Endothelial cell of hepatic sinusoid (primary cell): ENCODE measurements at regions not wholly inside any gene's neighbourhood (a gene's known extent, or its start where the extent isn't known, plus 50 kb on each side); places are given as distances from the start of the nearest gene placed in this dataset.

Experiments used
- in situ Hi-C: cut with HindIII; loops from 2 replicates; pipeline ENCODE4 v1.10.0; 2017; ENCODE audit warnings: low sequenced_read_pairs

DNA sequence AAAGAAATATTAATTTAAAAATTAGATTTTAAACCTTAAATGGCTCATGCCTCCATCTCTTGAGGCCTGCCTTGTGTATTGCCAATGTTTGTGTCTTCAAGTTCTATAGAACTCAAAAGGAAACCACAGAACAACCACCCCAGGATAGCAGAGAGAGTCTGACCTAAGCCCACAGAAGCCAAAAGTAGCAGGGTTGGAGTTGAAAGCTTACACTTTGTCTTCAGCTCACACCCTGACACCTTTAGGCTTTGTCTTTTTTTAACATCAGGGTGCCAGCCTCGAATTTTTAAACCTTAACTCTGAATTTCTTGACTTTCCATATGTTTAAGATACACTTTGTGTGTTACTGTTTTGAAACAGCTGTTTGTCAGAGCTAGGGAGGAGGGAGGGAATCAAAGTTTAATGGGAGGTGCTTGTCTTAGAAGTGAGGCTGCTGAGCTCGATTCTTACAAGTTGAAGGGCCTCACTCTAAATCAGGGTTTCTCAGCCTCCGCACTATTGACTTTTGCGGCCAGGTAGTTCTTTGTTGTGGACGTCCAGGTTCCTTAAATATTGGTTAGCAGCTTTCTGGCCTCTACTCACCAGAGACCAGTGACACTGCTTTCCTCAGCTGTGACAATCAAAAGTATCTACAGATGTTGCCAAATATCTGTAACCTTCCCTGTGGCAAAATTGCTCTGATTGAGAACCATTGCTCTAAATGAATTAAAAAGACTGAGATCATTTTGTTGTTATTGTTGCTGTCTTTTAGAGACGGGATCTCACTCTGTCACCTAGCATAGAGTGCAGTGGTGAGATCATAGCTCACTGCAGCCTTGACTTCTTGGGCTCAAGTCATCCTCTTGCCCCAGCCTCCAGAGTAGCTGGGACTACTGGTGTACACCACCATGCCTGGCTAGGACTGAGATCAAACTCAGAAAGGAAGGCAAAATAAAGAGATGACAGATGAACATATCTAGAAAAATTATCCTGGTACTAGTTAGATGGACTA is 139.2 kb upstream of the EOMES start:
- in situ Hi-C loops, result no loop called here

DNA sequence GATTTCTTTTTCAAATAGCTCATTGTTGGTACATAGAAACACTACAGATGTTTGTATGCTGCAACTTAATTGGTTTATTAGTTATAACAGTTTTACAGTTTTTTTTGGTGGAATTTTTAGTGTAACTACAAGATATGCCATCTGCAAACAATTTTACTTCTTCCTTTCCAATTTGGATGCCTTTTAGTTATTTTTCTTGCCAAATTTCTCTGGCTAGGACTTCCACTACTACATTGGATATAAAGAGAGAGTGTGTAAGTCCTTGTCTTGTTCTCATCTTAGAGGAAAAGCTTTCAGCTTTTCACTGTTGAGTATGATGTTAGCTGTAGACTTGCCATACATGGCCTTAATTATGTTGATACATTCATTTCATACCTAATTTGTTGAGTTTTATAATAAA is 143.6 kb upstream of the EOMES start:
- in situ Hi-C loops, result no loop called here

GRCh38 chr3:27869152-27869551 is 147.0 kb upstream of the EOMES start:
- in situ Hi-C loops, result no loop called here

DNA sequence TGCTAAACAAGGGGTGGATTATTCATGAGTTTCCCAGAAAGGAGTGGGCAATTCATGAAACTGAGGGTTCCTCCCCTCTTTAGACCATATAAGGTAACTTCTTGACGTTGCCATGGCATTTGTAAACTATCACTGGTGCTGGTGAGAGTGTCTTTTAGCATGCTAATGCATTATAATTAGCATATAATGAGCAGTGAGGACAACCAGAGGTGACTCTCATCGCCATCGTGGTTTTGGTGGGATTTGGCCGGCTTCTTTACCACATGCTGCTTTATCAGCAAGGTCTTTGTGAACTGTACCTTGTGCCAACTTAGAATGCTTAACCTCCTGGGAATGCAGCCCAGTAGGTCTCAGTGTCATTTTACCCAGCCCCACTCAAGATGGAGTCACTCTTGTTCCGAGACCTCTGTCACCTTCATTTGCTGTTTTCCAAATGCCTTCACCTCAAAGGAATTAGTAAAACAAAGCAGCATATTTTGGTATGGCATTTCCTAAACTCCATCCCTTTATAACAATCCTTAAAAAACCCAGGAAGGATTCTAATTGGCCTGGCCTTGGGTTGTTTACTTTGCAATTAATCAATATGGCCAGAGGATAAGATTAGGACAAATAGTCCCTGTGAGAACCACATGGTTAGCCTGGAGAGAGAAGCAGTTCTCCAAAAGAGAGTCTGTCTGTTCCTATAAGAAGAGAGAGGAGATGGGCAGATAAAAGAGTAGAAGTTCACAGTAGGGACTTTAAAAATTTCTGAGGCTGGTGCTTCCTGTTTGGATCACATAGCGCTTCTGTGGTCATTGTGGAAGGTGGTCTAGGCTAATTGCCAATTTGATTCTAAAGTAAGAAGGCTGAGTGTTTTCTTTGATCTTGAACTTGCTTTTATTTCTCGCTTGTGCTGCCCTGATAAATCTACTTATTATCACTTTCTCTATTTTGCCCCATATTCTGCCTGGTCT is 155.2 kb upstream of the EOMES start:
- in situ Hi-C loops, result no loop called here

GRCh38 chr3:27878014-27878383 is 155.9 kb upstream of the EOMES start:
- in situ Hi-C loops, result no loop called here

DNA sequence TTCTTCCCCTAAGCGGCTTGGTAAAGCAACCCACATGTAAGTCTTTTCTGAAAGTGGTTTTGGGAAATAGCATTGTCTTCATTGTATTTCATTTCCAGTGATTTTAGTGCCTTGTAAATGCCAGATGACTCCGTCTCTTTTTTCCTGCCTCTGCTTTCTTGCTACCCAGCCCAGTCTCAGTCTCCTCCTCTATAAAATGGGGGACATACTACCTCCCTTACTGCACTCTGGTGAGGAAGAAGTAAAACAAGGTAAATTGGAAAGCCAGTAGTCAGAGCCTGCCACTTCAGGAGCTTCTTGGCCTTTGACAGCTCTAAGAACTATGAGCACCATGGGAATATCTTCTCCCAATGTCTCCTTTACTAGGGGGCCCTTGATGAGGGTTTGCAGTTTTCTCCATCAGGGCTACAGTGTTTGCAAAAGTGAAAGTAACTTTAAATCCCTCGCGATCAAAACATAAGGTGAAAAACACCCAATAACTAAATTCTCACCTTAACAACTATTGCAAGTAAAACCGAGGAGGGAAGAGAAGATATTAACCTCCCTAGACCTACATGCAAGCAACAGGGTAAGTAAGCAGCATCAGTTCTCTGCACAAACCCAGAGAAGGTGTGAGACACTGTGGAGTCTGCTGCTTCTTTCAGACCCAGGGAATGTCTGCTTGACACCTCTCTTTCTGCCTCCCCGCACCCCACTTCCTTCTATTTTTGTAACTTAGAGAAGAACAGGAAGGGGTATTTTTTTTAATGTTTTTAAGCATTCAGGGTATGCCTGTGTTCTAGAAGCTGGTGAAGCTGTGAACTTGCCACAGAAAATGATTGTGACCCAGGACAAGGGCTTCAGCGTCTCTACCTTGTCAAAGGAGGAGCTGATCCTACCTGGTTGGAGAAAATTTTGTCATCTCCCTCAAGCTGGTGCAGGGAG is 159.1 kb upstream of the EOMES start:
- in situ Hi-C loops, result no loop called here

- in situ Hi-C loops, result no loop called here
Measured at GRCh38 chr3:27883266-27883665, 161.1 kb upstream of the EOMES start.

DNA sequence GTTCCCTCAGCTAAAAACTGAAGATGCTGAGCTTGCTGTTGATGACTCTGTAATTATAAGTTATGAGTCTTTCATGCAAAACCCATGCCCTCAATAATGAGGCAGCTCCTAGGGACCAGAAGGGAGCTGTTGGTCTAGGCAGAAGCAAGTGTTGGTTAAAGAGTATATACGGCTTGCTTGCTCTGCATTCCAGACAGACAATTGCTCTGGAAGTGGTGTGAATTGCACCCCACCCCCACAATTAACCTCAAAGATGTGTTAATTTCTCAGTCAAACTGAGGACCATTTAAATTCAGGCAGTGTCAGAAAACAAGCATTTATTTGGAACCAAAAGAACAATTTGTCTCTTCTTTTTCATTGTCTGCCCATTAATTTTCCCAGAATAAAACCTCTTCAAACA is 163.5 kb upstream of the EOMES start:
- in situ Hi-C loops, result no loop called here

DNA sequence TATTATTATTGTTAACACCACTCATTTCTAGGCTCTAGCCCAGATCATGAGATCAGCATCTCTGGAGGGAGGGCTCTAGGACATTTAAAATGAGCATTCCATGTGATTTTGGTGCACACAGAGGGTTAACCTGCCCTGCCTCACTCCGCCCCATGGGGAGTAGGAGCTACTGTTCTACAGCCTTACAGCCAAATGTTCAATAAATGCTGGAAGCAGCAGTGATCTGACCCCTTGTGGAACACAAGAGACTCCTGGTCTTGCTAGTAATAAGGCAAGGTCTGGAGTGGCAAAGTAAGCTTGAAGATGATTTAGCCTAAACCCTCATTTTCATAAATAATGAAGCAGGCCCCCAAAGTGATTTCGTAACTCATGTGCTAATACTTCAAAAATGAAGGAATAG is 166.4 kb upstream of the EOMES start:
- in situ Hi-C loops, result no loop called here

- in situ Hi-C loops, result no loop called here
Measured at GRCh38 chr3:27889745-27890144, 167.6 kb upstream of the EOMES start.

DNA sequence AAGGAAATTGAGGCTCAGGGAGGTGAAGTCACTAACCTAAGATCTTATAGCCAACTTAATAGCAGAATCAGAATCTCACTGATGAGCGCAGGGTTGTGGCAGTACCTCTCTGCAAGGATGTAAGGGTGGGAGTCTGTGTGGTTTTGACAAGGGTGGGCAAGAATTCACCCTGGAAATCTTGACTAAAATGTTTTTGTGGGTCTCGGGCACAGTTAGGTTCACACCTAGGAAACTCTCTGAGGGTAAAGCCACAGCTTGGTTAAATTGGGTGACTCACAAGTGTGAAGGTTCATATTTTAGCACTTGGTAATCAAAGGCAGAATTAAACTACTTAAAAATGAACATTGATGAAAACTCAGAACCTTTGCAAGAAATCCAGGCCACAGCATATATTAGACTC is 178.2 kb upstream of the EOMES start:
- in situ Hi-C loops, result no loop called here

GRCh38 chr3:27903446-27903845 is 181.3 kb upstream of the EOMES start:
- in situ Hi-C loops, result no loop called here

DNA sequence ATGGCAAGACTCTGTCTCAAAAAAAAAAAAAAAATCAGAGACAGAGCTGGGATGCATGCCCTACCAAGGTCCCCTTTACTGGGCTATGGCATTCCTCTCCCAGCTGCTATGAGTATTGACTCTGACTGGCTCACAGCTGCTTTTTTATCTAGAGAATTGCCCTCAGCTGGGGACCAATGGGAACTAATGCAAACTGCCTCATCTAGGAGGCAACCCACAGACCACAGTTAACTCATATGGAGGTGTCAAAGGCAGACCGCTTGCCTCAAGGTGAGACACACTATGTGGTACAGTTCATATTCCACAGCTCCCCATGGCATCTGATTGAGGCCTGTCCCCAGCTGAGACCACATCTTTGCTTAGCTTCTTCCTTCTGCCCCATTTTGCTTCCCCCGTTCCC is 183.5 kb upstream of the EOMES start:
- in situ Hi-C loops, result no loop called here

DNA sequence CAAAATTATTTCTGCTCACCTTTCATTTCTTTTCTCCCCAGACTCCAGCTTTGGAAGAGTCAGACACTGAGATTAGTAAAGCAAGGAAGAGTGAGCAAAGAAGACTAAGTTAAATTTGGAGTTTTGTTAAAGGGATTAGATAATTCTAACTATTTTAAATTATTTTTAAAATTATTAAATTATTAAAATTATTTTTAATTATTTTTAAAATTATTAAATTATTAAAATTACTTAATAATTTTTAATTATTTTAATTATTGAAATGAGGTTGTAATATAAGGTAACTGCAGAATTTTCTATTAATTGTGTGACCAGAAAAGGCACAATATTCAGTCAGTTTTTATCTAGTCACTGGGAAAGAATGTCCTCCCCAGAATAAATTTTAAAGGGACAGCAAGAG is 185.0 kb upstream of the EOMES start:
- in situ Hi-C loops, result no loop called here

DNA sequence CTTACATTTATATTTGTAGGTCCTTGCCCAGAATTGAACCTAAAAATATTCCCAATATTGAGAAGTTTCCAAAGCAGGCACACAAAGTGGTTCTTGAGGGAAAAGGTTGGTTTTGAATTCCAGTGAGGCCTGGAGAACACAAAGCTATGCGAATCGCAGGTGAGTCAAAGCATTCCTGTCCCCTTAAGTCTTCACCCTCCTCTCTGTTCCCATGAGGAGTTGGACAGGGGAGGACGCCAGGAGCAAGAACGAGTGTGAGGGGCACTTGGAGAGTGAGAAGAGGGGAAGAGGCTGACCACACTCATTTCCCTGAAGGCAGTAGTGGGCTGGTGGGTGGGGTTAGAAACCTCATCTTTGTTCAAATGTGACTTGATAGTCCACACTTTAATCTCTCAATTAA is 185.8 kb upstream of the EOMES start:
- in situ Hi-C loops, result no loop called here

- in situ Hi-C loops, result no loop called here
Measured at GRCh38 chr3:27910456-27910855, 188.3 kb upstream of the EOMES start.

GRCh38 chr3:27914199-27914598 is 192.1 kb upstream of the EOMES start:
- in situ Hi-C loops, result no loop called here

DNA sequence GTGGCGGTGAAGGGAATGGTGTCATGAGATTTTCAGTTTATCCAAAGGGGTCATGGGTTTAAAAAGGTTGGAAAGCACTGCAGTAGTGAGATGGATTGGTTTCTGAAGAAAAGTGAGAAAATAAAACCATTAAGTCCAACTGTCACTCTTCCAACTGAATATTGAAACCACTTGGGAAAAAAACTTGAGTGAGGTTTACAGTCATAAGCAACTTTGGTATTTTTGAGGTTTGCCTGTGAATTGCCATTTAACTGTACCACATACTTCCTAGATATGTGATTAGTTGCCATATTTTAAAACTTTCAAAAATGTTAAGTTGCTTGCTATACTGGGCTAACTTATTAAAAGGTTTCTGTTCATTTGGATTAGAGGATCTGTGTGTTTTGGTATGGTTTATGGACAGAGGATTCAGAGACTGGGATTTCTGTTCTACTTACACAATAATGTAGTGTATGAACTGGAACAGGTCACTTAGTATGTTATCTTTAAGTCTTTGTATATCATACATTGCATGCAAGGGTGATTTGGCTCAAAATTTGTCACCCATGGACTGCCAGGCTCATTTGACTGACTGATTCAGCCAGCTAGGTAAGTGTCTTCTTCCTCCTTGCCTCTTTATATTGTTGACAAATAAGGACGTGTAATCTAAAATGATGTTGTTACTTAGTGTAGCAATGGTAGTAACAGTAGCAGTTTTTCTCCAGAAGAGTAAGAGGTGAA is 201.4 kb upstream of the EOMES start:
- in situ Hi-C loops, result no loop called here

- in situ Hi-C loops, result no loop called here
Measured at GRCh38 chr3:27927882-27928281, 205.8 kb upstream of the EOMES start.

- in situ Hi-C loops, result no loop called here
Measured at GRCh38 chr3:27930052-27930602, 208.0 kb upstream of the EOMES start.
